LHCN-M2 (cell line): ENCODE measurements at regions not wholly inside any gene's neighbourhood (a gene's known extent, or its start where the extent isn't known, plus 50 kb on each side); places are given as distances from the start of the nearest gene placed in this dataset.
A peak's percentile ranks its signal among the peaks of the same experiment; 100 is the strongest.
"Not testable (repeated sequence)": the region's sequence is repeated elsewhere in the genome, so short reads cannot be mapped to it uniquely, and the experiment has no call there.

Source experiments
- DNase-seq: peaks from one replicate; pipeline ENCODE4 v3.0.0-alpha.2; 2012; ENCODE audit warnings: low read depth

GRCh38 chr2:136715146-136715545 lies 50.2 kb upstream of the THSD7B start:
- DNase-seq, result no peak

GRCh38 chr2:136714452-136714951 lies 50.8 kb upstream of the THSD7B start:
- no peak for DNase-seq

GRCh38 chr2:136713739-136714138 lies 51.6 kb upstream of the THSD7B start:
- DNase-seq, result no peak

- DNase-seq, result no peak
Measured at GRCh38 chr2:136705336-136705735, 60.0 kb upstream of the THSD7B start.

GRCh38 chr2:136703214-136703613 lies 62.1 kb upstream of the THSD7B start:
- no peak for DNase-seq

GRCh38 chr2:136696438-136696837 lies 68.9 kb upstream of the THSD7B start:
- no peak for DNase-seq

- no peak for DNase-seq
Measured at GRCh38 chr2:136693966-136694365, 71.4 kb upstream of the THSD7B start.

GRCh38 chr2:136680079-136680478 lies 85.3 kb upstream of the THSD7B start:
- not testable (repeated sequence) for DNase-seq

GRCh38 chr2:136665736-136666135 lies 99.6 kb upstream of the THSD7B start:
- no peak for DNase-seq

- DNase-seq, result no peak
Measured at GRCh38 chr2:136664713-136665405, 100.5 kb upstream of the THSD7B start.

GRCh38 chr2:136658201-136658600 lies 107.1 kb upstream of the THSD7B start:
- no peak for DNase-seq

- DNase-seq, result no peak
Measured at GRCh38 chr2:136653861-136654260, 111.5 kb upstream of the THSD7B start.

- no peak for DNase-seq
Measured at GRCh38 chr2:136651456-136652010, 113.8 kb upstream of the THSD7B start.

- DNase-seq, result no peak
Measured at GRCh38 chr2:136647039-136647438, 118.3 kb upstream of the THSD7B start.

GRCh38 chr2:136645236-136645828 lies 120.0 kb upstream of the THSD7B start:
- DNase-seq, result no peak

- DNase-seq, result no peak
Measured at GRCh38 chr2:136639651-136640050, 125.7 kb upstream of the THSD7B start.

- DNase-seq, result no peak
Measured at GRCh38 chr2:136638193-136638592, 127.2 kb upstream of the THSD7B start.

GRCh38 chr2:136637402-136637801 lies 127.9 kb upstream of the THSD7B start:
- DNase-seq, result no peak

GRCh38 chr2:136628490-136628889 lies 136.9 kb upstream of the THSD7B start:
- DNase-seq, result no peak

- no peak for DNase-seq
Measured at GRCh38 chr2:136613096-136613495, 152.2 kb upstream of the THSD7B start.

GRCh38 chr2:136612079-136612478 lies 153.3 kb upstream of the THSD7B start:
- no peak for DNase-seq

- DNase-seq, result no peak
Measured at GRCh38 chr2:136611451-136611850, 153.9 kb upstream of the THSD7B start.

- peak; percentile 0 for DNase-seq
Measured at GRCh38 chr2:136582628-136583205, 182.6 kb upstream of the THSD7B start.
